Ammon's horn (tissue), 1 donor: ENCODE measurements at regions not wholly inside any gene's neighbourhood (a gene's known extent, or its start where the extent isn't known, plus 50 kb on each side); places are given as distances from the start of the nearest gene placed in this dataset.

Source experiments
- DNase-seq: peaks from one replicate; pipeline ENCODE4 v3.0.0-alpha.2; 2016; ENCODE audit warnings: low spot score

DNA sequence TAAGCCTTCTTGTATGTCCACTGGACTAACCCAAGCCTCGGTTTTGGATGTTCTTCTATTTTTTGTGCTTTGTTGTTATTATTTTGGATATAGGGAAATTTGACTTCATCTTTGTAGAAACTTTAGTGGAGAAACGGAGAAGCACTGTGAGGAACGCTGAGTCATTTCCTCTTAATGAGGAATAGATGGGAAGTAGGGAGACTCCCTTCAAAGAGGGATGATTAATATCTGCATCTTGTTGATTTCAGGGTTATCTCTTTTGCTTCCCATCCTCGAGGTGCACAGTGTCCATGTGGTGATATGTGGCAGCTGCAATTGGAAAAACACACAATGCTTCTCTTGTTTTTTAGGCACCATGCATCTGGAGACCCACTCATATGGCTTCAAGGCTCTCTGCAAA, 1147.9 kb downstream of the NLGN4X start:
- DNase-seq, result no peak

DNA sequence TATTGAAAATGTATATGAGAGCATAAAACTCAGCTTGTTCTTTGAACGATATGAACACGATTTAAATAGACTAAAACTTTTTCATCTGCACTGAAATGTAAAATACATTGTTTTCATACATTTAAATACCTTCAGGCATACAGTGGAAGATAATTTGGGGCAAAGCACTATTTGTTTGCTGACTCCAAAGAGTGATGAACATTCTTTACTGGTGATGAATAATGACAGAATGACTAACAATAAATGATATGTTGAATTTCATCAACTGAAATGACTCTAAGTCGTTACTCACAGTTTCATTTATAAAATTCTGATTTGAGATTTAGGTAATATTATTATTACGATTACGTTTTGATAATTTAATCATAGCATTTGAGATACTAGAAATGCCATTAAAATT, 1160.1 kb downstream of the NLGN4X start:
- DNase-seq, result no peak

DNA sequence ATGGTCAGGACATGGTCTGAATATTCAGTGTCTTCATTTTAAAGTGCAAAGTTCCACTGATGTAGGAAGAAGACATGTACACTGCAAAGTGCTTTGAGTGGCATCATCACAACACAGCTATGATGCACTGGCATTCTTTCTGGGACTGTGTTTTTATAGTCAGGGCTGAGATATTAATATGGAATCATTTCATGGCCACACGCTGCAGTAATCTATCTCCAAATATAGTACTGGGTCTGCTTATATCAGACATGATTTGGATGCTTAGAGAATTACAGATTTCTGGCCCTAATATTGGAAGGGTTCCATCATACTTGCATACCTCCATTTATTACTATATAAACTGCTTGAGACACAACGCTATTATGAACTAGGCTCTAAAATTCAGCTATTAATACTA, 1170.9 kb downstream of the NLGN4X start:
- DNase-seq, result no peak

DNA sequence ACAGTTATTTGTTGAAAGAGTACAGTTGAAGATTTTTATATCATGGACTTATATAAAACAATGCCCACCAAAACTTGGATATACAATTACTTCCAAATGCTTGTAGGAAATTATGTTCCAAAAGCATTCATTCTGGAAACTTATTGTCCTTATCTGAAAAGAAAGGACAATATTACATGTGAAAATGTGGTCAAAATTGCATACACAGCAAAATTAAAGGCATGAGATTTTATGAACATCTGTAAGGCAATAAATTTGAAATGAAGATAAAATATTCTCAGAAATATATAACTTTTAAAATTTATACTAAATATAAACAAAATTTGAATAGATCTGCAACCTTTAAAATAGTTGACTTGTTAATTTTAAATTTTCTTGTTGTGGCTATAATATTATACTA, 1173.8 kb downstream of the NLGN4X start:
- DNase-seq, result no peak

DNA sequence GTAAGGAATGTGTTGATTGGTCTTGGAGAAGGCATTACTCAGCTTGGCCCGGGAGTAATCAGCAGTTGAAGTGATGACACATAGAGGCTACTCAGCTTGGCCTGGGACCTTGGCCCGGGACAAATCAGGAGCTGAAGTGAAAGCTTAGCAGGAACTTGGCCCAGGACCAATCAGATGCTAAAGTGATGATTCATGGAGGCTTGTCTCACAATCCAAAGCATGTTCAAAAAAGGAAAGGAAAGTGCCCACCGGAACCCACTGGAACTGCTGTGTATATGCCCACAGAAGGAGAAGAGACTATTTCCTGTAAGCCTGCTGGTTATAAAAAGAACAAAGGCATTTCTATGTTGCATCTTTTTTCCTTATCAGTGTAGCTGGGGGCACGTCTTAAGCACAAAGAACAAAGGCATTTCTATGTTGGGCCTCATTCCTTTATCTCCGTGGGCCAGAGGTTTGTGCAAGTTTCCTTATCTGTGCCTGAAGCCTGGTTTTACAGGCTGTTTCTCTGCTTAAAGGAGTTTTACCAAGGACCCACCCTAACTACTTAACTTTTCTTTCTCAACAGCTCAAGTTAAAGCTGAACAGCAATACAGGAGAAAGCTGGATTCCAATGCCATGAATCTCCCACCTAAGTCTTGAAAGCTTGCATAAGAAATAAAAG, 1176.7 kb downstream of the NLGN4X start:
- peak; percentile 45 for DNase-seq

DNA sequence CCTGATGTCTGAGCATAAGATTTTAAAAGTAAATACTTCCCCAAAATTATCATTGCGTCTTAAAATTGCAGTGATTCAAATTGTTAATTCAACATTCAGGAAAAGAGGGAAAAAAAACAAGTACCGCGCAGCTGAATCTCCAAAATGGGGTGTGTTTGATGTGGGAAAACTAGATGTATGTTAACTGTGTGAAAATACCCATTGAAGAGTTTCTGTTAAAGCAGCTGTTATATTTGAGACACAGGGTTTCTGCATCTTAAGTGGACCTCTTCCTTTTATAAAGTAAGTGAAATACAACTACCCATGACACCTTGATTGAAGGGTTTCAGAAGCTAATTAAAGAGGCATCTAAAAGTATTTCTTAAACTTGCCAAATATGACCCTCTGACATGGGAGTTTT, 1186.1 kb downstream of the NLGN4X start:
- DNase-seq, result no peak

DNA sequence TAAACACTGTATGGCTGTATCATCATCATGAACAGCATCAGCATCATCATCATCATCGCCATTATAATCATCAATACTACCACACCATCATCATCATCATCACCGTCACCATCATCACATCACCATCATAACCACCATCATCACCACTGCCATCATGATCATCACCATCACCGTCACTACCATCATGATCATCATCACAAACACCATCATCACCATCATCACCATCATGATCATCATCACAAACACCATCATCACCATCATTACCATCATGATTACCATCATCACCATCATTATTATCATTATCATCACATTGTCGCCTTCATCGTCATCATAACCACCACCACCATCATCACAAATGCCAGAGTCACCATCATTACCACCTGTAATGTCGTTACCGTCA, 1196.9 kb downstream of the NLGN4X start:
- DNase-seq, result no peak

DNA sequence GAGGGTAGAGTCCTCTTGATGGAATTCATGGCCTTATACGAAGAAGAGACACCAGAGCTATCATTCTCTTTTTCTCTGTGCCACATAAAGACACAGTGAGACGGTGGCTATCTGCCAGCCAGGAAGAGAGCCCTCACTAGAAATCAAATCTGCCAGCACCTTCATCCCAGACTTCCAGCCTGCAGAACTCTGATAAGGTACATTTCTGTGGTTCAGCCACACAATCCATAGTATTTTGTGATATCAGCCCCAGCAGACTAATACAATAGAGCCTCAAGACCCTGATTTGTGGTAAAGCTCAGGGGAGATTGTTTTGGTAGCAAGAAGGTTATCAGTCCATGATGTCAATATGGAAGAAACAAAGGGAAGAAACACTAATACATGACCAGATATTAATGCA, 1213.2 kb downstream of the NLGN4X start:
- DNase-seq, result no peak

DNA sequence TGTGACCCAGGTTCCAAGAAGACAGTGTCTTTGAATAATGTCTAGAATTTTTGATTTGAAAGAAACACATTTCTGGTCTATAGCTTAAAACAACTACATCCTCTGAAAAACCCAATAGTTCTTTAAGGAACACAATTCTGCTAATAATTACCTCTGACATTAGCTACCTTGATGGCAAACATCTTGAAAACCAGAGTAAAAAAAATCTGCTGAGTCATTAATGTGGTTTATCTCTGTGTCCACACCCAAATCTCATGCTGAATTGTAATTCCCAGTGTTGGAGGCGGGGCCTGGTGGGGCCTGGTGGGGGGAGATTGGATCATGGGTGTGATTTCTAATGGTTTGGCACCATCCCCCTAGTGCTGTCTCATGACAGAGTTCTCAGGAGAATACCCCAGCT, 1233.8 kb downstream of the NLGN4X start:
- no peak for DNase-seq

DNA sequence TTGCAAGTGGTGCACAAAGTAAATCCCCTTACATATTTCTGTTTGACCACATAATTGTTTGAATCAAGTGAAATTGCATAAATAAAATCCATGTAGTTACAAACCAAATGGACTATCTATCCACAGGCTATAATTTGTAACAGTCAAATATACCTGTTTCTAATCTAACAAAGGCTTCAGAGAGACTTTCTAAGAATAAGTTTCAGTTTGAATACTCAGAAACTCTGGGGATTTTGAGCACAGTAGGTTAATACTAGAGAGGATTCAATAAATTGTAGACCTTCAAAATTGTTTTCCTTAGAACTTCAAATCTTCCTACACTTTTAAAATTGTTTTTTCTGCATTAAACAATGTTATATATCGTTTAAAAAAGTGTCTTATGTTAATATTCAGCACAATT, 1250.1 kb downstream of the NLGN4X start:
- no peak for DNase-seq

DNA sequence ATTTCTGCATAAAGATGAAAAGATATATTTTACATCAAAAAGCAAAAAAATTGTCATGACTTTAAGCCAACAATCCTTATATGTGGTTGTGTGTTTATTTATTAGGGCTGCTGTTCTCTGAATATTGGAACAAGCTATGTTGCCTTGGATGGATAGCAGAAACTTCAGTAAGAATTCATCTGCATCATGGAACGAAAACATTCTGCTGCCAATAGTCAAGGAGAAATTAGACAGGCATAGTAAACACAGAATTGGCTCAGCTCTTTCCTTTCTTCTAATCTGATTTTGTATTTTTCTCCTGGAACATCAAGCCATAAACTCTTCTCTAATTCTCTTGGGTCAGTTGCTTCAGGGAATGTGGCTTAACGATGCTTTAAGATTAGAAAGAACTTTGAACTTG, 1257.0 kb downstream of the NLGN4X start:
- DNase-seq, result no peak

DNA sequence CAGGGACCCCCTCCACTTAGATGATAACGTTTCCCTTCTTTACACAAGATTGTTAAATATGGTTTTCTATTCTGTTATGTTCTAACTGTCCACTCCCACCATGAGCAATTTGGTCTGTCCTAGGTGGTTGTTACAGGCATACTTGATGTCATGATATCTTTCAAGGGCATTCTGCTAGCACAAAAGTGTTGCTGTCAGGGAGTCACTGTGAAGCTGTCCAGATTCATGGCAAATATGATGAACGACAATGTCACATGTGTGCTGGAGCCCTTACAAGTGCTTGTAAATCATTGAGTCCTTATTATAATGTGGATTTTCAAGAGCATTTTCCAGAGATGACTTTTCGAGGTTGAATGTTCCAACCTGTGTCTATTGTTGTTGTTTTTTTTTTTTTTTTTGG, 1250.7 kb upstream of the PRKX start:
- no peak for DNase-seq

DNA sequence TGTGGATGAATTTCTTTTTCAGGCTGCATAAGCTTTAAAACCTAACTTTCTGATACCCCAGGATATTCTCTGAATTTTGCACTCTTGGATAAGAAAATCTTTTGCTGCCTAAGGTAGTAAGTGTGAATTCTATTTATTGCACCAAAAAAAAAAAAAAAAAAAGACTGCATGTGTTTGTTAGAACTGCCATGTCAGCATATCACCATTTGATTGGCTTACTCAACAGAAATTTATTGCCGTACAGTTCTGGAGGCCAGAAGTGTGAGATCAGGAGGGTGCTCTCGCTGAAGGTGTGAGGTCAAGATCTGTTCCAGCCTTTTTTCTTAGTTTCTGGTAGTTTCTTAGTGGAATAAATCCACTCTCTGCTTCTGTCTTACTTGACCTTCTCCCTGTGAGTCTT, 1250.0 kb upstream of the PRKX start:
- no peak for DNase-seq

DNA sequence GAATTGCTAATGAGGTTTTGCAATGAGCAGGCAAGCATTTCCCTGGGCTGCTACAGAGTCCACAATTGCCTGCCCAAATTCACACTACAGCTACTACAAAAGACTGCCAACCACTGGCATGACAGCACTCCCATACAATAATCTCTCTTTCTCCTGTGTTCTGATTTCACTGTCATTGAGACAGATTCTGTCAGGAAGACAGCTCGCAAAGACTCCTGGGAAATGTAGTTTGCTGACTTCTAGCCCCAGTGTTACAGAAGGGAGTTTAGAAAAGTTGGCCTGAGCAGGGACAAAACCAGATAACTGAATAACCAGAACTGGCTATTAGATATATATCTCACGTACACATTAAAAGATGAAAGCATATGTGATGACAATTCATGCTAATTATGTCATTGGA, 1231.3 kb upstream of the PRKX start:
- DNase-seq, result no peak

DNA sequence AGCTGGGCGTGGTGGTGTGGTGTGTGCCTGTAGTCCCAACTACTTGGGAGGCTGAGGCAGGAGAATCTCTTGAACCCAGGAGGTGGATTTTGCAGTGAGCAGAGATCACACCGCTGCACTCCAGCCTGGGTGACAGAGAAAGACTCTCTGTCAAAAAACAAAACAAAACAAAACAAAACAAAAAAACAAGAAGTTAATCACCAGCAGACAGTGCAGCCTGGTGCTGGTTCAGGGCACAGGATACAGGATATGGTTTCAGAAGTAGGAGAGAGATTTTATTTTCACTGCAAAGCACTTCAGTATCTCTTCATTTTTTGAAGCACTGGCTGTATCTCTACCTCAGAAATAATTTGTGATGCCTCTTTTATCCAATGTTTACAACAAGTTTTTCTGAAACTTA, 1222.9 kb upstream of the PRKX start:
- no peak for DNase-seq

DNA sequence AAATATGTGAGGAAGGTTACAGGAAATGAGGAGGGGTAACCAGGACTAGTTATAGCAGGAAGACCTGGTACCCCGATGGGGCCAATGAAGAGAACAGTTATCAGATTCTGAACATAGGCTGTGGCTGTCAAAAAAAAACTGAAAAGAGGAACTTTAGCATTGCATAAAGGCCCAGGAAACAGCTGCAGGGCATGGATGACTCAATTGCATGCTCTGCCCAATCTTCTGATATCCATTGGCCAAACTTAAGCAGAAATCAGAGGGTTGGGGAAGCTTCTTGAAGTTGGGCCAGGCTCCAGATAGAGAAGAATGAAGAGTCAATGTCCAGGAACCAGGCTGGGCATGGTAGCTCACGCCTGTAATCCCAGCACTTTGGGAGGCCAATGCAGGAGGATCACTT, 1222.4 kb upstream of the PRKX start:
- peak; percentile 23 for DNase-seq

DNA sequence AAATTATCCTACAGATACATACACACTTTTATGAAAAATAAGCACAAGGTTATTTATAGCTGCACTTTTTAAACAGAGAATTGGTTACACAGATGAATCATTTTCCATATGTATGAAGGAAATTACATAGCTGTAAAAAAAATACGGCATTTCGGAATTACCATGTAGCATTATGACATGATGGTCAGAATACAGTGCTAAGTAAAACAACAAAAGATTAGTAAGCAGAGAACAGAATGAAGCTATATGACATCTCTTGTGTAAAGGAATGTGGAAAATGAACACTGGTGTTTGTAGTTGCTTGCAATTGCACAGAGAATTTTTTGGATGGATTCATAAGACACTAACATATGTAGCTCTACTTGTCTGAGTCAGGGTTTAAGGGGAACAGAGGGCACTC, 1222.0 kb upstream of the PRKX start:
- no peak for DNase-seq

DNA sequence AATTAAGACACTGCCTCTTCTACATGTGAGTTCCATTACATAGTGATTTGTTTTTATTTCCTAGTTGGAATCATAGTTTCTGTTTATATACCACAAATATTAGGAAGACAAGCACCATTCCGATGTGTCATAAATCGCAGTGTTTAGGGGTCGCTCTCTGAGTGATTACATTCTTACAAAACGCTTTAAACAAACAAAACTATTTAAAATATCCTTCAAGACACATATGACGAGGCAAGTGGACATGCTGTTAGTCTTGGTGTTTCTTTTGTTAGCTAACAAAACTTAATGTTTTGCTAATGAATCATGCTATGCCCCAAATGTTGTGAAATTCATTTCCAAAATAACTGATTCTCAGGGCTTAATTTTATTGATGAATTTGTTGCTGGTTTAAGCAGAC, 1219.3 kb upstream of the PRKX start:
- no peak for DNase-seq

DNA sequence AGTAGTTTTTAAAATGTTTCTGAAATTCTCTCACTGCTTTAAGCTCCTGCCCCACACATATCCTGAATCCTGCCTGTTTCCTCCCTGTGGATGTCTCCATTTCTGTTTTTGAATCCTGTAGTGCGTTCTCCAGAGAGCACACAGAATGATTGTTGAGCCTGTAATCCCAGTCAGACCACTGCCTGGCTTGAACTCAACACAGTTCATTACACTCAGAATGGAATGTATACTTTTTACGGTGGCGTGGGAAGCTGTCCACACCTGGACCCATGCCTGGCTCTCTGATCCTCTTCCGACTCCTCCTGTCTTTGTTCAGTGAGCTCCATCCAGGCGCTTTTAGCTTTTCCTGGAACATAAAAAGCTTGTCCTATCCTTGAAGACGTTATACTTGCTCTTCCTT, 1217.0 kb upstream of the PRKX start:
- no peak for DNase-seq

DNA sequence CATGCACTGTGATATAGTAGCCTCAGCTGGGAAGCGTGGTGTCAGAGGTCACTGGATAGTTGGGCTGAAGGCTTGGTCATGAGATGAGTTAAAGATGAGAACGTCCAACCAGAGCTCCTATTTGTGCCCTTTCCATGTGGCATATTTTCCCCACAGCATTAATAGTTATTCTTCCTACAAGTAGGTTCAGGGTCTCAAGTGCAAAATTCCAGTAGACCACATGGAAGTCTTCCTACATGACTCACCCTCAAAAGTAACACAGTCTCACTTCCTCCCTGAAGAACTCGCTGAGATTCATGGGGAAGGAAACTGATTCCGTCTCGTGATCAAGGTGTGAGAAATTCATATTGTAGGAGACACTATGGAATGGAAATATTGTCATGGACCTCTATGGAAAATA, 1212.5 kb upstream of the PRKX start:
- no peak for DNase-seq

DNA sequence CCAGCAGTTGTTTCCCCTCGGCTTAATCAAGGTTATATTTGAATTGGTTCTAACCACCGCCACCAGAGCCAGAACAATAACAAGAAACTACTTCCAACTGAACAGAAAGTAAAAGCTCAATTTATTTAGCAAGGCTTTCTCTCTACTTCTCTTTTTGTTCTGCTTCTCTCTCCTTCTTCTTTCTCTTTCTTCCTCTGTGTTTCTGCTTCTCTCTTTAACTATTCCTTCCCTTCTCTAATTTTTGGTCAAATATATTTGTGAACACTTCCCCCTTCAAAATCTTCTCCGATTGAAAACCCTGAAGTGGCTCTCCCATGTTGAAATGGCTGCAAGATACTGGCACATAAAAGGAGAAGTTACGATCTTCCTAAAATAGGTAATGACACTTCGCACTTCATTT, 1195.9 kb upstream of the PRKX start:
- DNase-seq, result no peak

DNA sequence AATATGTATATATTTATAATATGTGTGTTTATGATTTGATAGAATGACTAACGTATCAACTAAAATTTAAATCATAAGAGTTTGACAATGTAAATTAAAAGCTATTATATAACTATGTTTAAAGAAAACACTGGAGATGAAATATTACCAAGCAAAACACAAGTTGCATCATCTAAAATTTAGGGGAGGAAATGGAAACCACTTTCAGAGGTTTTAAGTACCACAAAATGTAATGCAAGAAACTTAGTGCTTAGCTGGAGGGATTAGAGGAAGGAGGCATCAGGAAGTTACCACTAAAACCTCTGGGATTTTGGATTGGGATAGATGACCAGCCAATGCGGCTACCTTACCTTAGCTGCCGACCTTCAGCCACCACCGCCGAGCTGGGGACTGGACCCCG, 1192.1 kb upstream of the PRKX start:
- DNase-seq, result no peak

DNA sequence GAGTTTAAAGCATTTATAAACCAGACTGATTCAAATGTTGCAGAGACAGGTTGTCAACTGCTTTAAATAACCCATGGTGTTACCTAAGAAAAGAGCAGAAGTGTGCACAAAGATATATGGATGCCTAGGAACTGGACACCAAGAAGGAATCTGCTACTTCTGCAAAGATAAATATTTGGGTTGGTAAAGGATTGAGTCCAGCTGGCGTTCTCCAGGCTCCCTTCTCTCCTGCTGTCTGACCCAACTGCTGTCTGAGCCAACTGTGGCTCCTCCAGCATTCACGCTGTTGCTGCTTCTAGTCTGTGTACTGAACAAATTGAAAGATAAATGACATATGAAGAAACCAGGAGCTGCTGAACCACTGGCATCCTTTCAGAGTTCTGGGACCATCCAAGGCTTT, 1167.8 kb upstream of the PRKX start:
- DNase-seq, result no peak

DNA sequence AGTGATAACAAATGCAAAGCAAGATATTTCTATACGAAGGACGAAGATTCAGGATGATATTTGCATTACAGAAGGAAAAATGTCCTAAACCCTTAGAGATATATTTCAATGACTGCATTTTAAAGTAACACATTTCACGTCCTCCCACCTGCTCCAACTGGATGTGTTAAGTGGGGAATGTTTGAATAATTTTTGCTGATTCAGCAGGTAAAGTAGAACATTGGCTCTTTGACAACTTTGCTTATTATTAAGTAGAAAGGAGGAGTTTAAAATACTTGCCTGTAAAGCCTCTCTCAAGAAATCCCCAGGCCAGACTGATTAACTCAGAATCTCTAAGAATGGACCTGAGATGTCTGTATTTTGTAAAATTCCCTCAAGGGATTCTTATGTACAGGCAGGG, 1165.2 kb upstream of the PRKX start:
- no peak for DNase-seq

DNA sequence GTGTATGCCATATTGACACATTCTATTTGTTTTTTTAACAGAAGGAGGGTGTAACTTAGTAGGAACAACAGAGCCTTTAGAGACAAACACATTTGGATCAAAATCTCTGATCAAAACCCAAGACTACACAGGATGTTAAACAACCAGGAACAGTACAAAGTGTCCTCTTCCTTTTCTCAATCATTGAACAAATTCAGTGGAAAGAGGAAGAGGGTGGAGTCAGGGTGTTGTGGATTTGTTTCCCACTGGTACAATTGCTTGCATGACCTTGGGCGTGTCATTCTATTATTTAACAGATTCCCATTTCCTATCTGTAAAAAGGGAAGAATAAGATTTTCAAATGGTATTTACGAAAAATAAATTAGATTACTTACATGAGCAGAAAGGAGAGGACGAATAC, 1162.8 kb upstream of the PRKX start:
- DNase-seq, result no peak
